Neural crest cell (in vitro differentiated cells): ENCODE measurements at regions not wholly inside any gene's neighbourhood (a gene's known extent, or its start where the extent isn't known, plus 50 kb on each side); places are given as distances from the start of the nearest gene placed in this dataset.

Experiments used
- DNase-seq: peaks from one replicate; pipeline ENCODE4 v3.0.0; 2021; ENCODE audit warnings: low read depth, mixed read lengths, low spot score
- H3K27ac Mint-ChIP-seq: one replicate; pipeline ENCODE4 v1.8.0; 2021; ENCODE audit warnings: mild to moderate bottlenecking, mixed read lengths; ENCODE audit not compliant: unreplicated experiment
- H3K27me3 Mint-ChIP-seq: 2 replicates; pipeline ENCODE4 v1.8.0; 2021; ENCODE audit warnings: low read depth, mild to moderate bottlenecking, mixed read lengths
- H3K36me3 Mint-ChIP-seq: 2 replicates; pipeline ENCODE4 v1.8.0; 2021; ENCODE audit warnings: low read depth, mild to moderate bottlenecking, mixed read lengths
- H3K4me1 Mint-ChIP-seq: 2 replicates; pipeline ENCODE4 v1.8.0; 2021; ENCODE audit warnings: mixed read lengths
- H3K4me3 Mint-ChIP-seq: one replicate; pipeline ENCODE4 v1.8.0; 2021; ENCODE audit warnings: mild to moderate bottlenecking, mixed read lengths
- H3K9me3 Mint-ChIP-seq: 2 replicates; pipeline ENCODE4 v1.8.0; 2021; ENCODE audit warnings: mixed read lengths
- CTCF ChIP-seq: fragments of 200-600 bp; sonication (generic); conservative IDR thresholded peaks from 2 replicates; pipeline ENCODE4 v1.5.0; 2021; ENCODE audit warnings: antibody characterized with exemption, mild to moderate bottlenecking

DNA sequence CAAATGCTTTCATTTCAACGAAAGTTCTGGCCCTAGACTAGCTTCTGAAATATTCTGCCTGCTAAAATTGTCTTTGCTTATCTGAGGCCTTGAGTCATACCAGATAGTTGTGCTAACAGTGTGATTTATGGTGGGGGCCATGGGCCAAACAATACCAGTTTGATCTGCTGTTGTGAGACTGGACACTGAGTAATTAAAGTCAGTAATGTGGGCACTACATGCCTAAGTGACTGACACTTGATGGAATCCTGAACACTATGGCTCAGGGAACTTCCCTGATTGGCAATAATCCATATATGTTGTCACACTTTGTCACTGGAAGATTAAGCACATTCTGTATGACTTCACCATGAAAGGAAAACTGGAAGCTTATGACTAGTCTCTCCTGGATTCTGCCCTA, 127.6 kb upstream of the CYLC2 start:
- Mint-ChIP-seq H3K4me3 (no peak overlapping the region), H3K4me1 (no peaks in the 10 kb centered on the region), H3K36me3 (no peaks in the 10 kb centered on the region), H3K27ac (no peak overlapping the region), H3K27me3 (peaks cover 5% of the 10 kb centered on the region), H3K9me3 (no peaks in the 10 kb centered on the region)
- no peak for DNase-seq
- TF ChIP-seq CTCF: no peak

GRCh38 chr9:102862478-102862877, 132.7 kb upstream of the CYLC2 start:
- no peaks in the 10 kb centered on the region for H3K9me3 Mint-ChIP-seq

GRCh38 chr9:102855641-102856040, 139.5 kb upstream of the CYLC2 start:
- H3K4me1 Mint-ChIP-seq: no peaks in the 10 kb centered on the region
- H3K4me3 Mint-ChIP-seq: no peak overlapping the region
- H3K9me3 Mint-ChIP-seq: peaks cover 9% of the 10 kb centered on the region

More at GRCh38 chr9:102862478-102862877, 132.7 kb upstream of the CYLC2 start:
- no peak overlapping the region for H3K27ac Mint-ChIP-seq
- no peaks in the 10 kb centered on the region for H3K36me3 Mint-ChIP-seq
- no peak overlapping the region for H3K4me3 Mint-ChIP-seq
- TF ChIP-seq CTCF: no peak
- no peaks in the 10 kb centered on the region for H3K4me1 Mint-ChIP-seq
- DNase-seq: no peak
- peaks cover 9% of the 10 kb centered on the region for H3K27me3 Mint-ChIP-seq

DNA sequence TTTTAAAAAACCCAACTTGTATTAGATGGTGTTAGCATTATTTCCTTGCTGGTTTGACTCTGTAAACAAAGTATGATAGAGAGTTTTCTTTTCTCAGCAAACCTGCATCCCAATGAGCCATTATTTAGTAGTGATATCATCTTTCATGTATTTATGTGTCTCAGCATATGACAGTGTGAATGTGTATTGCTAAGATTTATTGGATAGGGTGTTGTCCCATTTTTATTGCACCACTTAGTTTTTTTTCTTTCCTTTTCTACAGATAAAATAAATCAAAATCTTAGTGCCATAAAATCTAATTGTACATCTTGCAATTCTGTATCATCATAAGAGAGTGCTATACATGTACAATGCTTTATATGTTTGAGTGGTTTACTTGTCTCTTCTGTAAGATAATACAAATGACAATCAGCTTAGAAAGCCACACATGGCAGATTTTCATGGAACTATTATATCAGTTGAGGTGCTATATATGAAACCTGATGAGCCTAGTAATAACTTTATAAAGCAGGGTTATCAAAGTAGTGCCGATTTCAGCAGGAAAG, 149.2 kb upstream of the CYLC2 start:
- Mint-ChIP-seq H3K36me3 (no peaks in the 10 kb centered on the region), H3K27ac (no peak overlapping the region), H3K4me3 (no peak overlapping the region), H3K4me1 (no peaks in the 10 kb centered on the region), H3K27me3 (no peaks in the 10 kb centered on the region), H3K9me3 (peaks cover 11% of the 10 kb centered on the region)
- TF ChIP-seq CTCF: no peak
- no peak for DNase-seq

More at GRCh38 chr9:102855641-102856040, 139.5 kb upstream of the CYLC2 start:
- no peaks in the 10 kb centered on the region for H3K36me3 Mint-ChIP-seq
- peaks cover 12% of the 10 kb centered on the region for H3K27me3 Mint-ChIP-seq
- no peak for TF ChIP-seq CTCF
- no peak overlapping the region for H3K27ac Mint-ChIP-seq
- DNase-seq: no peak

GRCh38 chr9:102844716-102845115, 150.4 kb upstream of the CYLC2 start:
- Mint-ChIP-seq H3K27me3 (no peaks in the 10 kb centered on the region), H3K27ac (no peak overlapping the region), H3K4me3 (no peak overlapping the region), H3K4me1 (no peaks in the 10 kb centered on the region), H3K9me3 (peaks cover 6% of the 10 kb centered on the region), H3K36me3 (no peaks in the 10 kb centered on the region)
- no peak for TF ChIP-seq CTCF
- DNase-seq: no peak

DNA sequence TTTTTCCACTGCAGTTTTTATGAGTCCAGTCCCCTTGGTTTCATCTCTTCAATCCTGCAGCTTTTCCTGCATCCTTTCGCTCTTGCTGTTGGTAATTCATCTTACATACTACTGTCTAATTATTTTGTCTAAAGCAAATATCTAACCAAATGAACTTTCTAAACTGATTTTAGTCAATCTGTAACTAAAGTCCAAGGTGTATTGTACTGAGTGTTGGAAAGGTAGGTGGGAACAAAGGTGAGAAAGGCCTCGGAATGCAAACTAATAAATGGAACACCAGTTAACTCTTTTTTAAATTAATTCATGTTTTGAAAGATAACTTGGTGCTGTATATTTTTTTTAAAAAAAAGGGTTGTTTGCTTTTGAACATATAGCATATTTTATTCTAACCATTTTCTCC, 152.7 kb upstream of the CYLC2 start:
- no peak for DNase-seq
- Mint-ChIP-seq H3K4me3 (no peak overlapping the region), H3K27ac (no peak overlapping the region), H3K36me3 (no peaks in the 10 kb centered on the region), H3K9me3 (peaks cover 6% of the 10 kb centered on the region), H3K27me3 (no peaks in the 10 kb centered on the region), H3K4me1 (no peaks in the 10 kb centered on the region)
- TF ChIP-seq CTCF: no peak
